HEK293 (cell line): ENCODE measurements at regions not wholly inside any gene's neighbourhood (a gene's known extent, or its start where the extent isn't known, plus 50 kb on each side); places are given as distances from the start of the nearest gene placed in this dataset.

Experiments used
- ZNF140 ChIP-seq: fragments of 450-650 bp; formaldehyde crosslinking; IDR thresholded peaks from 2 replicates; pipeline ENCODE4 v1.5.1; 2016; ENCODE audit warnings: missing biosample characterization, missing genetic modification characterization
- ZNF2 ChIP-seq: fragments of 450-650 bp; formaldehyde crosslinking; IDR thresholded peaks from 2 replicates; pipeline ENCODE4 v1.5.1; 2016; ENCODE audit warnings: missing biosample characterization, missing genetic modification characterization
- TF ChIP-seq, protein P1 (sequence below): fragments of 450-650 bp; formaldehyde crosslinking; IDR thresholded peaks from 2 replicates; pipeline ENCODE4 v1.5.1; 2016; ENCODE audit warnings: missing biosample characterization, missing genetic modification characterization
- TF ChIP-seq, protein P2 (sequence below): fragments of 450-650 bp; formaldehyde crosslinking; IDR thresholded peaks from 2 replicates; pipeline ENCODE4 v1.5.1; 2016; ENCODE audit warnings: missing biosample characterization, missing genetic modification characterization

DNA sequence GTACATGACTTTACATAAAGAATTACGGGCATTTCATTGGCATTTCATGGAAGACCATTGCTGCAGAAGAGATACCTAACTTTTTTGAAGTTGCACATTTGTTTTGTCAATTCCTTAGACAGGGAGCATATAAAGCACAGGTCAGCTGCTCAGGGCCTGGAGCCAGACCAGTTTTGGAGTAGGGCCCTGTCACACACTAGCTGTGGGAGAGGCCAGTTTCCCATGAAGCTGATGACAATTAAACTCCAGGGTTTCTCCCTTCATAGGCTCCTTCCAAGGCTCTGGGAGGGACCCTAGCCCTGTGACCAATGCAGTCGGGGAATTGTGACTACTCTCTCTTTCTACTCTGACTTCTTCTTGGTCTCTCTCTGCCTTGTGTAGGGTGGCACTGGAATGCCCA is 107.3 kb upstream of the SELENOK start:
- TF ChIP-seq ZNF2 (tag by site-specific recombination) = no peak
- TF ChIP-seq, protein P1, sequence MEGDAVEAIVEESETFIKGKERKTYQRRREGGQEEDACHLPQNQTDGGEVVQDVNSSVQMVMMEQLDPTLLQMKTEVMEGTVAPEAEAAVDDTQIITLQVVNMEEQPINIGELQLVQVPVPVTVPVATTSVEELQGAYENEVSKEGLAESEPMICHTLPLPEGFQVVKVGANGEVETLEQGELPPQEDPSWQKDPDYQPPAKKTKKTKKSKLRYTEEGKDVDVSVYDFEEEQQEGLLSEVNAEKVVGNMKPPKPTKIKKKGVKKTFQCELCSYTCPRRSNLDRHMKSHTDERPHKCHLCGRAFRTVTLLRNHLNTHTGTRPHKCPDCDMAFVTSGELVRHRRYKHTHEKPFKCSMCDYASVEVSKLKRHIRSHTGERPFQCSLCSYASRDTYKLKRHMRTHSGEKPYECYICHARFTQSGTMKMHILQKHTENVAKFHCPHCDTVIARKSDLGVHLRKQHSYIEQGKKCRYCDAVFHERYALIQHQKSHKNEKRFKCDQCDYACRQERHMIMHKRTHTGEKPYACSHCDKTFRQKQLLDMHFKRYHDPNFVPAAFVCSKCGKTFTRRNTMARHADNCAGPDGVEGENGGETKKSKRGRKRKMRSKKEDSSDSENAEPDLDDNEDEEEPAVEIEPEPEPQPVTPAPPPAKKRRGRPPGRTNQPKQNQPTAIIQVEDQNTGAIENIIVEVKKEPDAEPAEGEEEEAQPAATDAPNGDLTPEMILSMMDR (tag by site-specific recombination) = no peak
- no peak for TF ChIP-seq ZNF140 (tag by site-specific recombination)
- TF ChIP-seq, protein P2, sequence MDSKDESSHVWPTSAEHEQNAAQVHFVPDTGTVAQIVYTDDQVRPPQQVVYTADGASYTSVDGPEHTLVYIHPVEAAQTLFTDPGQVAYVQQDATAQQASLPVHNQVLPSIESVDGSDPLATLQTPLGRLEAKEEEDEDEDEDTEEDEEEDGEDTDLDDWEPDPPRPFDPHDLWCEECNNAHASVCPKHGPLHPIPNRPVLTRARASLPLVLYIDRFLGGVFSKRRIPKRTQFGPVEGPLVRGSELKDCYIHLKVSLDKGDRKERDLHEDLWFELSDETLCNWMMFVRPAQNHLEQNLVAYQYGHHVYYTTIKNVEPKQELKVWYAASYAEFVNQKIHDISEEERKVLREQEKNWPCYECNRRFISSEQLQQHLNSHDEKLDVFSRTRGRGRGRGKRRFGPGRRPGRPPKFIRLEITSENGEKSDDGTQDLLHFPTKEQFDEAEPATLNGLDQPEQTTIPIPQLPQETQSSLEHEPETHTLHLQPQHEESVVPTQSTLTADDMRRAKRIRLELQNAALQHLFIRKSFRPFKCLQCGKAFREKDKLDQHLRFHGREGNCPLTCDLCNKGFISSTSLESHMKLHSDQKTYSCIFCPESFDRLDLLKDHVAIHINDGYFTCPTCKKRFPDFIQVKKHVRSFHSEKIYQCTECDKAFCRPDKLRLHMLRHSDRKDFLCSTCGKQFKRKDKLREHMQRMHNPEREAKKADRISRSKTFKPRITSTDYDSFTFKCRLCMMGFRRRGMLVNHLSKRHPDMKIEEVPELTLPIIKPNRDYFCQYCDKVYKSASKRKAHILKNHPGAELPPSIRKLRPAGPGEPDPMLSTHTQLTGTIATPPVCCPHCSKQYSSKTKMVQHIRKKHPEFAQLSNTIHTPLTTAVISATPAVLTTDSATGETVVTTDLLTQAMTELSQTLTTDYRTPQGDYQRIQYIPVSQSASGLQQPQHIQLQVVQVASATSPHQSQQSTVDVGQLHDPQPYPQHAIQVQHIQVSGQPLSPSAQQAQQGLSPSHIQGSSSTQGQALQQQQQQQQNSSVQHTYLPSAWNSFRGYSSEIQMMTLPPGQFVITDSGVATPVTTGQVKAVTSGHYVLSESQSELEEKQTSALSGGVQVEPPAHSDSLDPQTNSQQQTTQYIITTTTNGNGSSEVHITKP (tag by site-specific recombination) = no peak
